ENCODE measurements at regions not wholly inside any gene's neighbourhood (a gene's known extent, or its start where the extent isn't known, plus 50 kb on each side); places are given as distances from the start of the nearest gene placed in this dataset.

DNA sequence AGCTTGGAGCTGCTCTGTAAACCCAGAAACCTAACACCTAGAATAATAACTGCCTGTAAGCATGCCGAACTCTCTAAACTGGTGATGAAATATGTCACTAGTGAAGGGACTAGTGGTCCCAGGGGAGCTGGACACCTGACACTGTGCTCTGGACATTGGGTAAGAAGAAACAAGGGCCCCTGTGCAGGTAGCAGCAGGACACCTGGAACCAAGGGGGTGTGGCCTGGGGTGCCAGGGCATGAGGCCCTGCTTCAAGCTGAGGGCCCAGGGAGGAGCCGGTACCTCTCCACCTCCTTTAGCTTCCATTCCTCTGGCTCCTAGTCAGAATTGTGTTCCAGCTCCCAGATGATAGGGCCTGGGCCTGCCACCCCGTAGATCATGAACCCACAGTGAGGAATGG is 263.2 kb downstream of the OGFRL1 start:
- TF ChIP-seq ARNTL (CRISPR knock-in tag; IDR thresholded peaks at IDR 0.05; ENCODE audit: borderline replicate concordance, low read depth): no peak
- TF ChIP-seq RARB (CRISPR knock-in tag; IDR thresholded peaks at IDR 0.05): no peak
- TF ChIP-seq PPARA (CRISPR knock-in tag; IDR thresholded peaks at IDR 0.05; ENCODE audit: borderline replicate concordance): no peak
- no peak for TF ChIP-seq ZFP30 (CRISPR knock-in tag; IDR thresholded peaks at IDR 0.05)
- TF ChIP-seq ZC3H10 (CRISPR knock-in tag; IDR thresholded peaks at IDR 0.05): no peak
- TF ChIP-seq, protein P1, sequence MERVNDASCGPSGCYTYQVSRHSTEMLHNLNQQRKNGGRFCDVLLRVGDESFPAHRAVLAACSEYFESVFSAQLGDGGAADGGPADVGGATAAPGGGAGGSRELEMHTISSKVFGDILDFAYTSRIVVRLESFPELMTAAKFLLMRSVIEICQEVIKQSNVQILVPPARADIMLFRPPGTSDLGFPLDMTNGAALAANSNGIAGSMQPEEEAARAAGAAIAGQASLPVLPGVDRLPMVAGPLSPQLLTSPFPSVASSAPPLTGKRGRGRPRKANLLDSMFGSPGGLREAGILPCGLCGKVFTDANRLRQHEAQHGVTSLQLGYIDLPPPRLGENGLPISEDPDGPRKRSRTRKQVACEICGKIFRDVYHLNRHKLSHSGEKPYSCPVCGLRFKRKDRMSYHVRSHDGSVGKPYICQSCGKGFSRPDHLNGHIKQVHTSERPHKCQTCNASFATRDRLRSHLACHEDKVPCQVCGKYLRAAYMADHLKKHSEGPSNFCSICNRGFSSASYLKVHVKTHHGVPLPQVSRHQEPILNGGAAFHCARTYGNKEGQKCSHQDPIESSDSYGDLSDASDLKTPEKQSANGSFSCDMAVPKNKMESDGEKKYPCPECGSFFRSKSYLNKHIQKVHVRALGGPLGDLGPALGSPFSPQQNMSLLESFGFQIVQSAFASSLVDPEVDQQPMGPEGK (CRISPR knock-in tag; IDR thresholded peaks at IDR 0.05; ENCODE audit: borderline replicate concordance): no peak
- TF ChIP-seq ZNF70 (CRISPR knock-in tag; IDR thresholded peaks at IDR 0.05): no peak
- TF ChIP-seq, protein P2, sequence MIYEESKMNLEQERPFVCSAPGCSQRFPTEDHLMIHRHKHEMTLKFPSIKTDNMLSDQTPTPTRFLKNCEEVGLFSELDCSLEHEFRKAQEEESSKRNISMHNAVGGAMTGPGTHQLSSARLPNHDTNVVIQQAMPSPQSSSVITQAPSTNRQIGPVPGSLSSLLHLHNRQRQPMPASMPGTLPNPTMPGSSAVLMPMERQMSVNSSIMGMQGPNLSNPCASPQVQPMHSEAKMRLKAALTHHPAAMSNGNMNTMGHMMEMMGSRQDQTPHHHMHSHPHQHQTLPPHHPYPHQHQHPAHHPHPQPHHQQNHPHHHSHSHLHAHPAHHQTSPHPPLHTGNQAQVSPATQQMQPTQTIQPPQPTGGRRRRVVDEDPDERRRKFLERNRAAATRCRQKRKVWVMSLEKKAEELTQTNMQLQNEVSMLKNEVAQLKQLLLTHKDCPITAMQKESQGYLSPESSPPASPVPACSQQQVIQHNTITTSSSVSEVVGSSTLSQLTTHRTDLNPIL (CRISPR knock-in tag; IDR thresholded peaks at IDR 0.05; ENCODE audit: low read depth): no peak
- TF ChIP-seq ESRRG (CRISPR knock-in tag; IDR thresholded peaks at IDR 0.05): no peak

Measured in SK-N-SH treated with all-trans-retinoic acid at 6 μM for 48 hours (cell line).